ENCODE measurements at regions not wholly inside any gene's neighbourhood (a gene's known extent, or its start where the extent isn't known, plus 50 kb on each side); places are given as distances from the start of the nearest gene placed in this dataset.

GRCh38 chr2:12389344-12390045, 327.2 kb upstream of the TRIB2 start:
- DNase-seq: no peak

GRCh38 chr2:12391116-12391515, 325.6 kb upstream of the TRIB2 start:
- no peak for DNase-seq

GRCh38 chr2:12396699-12397098, 320.0 kb upstream of the TRIB2 start:
- DNase-seq: no peak

- no peak for DNase-seq
Measured at GRCh38 chr2:12397854-12398253, 318.9 kb upstream of the TRIB2 start.

GRCh38 chr2:12399240-12399639, 317.5 kb upstream of the TRIB2 start:
- DNase-seq: no peak

GRCh38 chr2:12400543-12400942, 316.2 kb upstream of the TRIB2 start:
- DNase-seq: no peak

GRCh38 chr2:12402440-12403139, 314.1 kb upstream of the TRIB2 start:
- DNase-seq: no peak

GRCh38 chr2:12404497-12404896, 312.2 kb upstream of the TRIB2 start:
- DNase-seq: no peak

GRCh38 chr2:12407160-12407559, 309.6 kb upstream of the TRIB2 start:
- DNase-seq: no peak

GRCh38 chr2:12412898-12413305, 303.8 kb upstream of the TRIB2 start:
- DNase-seq: peak; percentile 65

GRCh38 chr2:12415536-12415935, 301.2 kb upstream of the TRIB2 start:
- DNase-seq: no peak

- DNase-seq: peak; percentile 74
Measured at GRCh38 chr2:12416600-12416999, 300.1 kb upstream of the TRIB2 start.

GRCh38 chr2:12417786-12418185, 298.9 kb upstream of the TRIB2 start:
- no peak for DNase-seq

- DNase-seq: no peak
Measured at GRCh38 chr2:12419803-12420202, 296.9 kb upstream of the TRIB2 start.

- DNase-seq: no peak
Measured at GRCh38 chr2:12421046-12421445, 295.7 kb upstream of the TRIB2 start.

GRCh38 chr2:12424219-12424618, 292.5 kb upstream of the TRIB2 start:
- DNase-seq: no peak

GRCh38 chr2:12424809-12425208, 291.9 kb upstream of the TRIB2 start:
- no peak for DNase-seq

GRCh38 chr2:12428324-12428723, 288.4 kb upstream of the TRIB2 start:
- DNase-seq: no peak

GRCh38 chr2:12428786-12429185, 287.9 kb upstream of the TRIB2 start:
- DNase-seq: no peak

GRCh38 chr2:12429779-12430406, 286.8 kb upstream of the TRIB2 start:
- no peak for DNase-seq

- peak; percentile 78 for DNase-seq
Measured at GRCh38 chr2:12430407-12431133, 286.2 kb upstream of the TRIB2 start.

GRCh38 chr2:12432985-12433625, 283.6 kb upstream of the TRIB2 start:
- DNase-seq: no peak

- DNase-seq: peak; percentile 10
Measured at GRCh38 chr2:12433626-12433990, 283.1 kb upstream of the TRIB2 start.
